K562 (cell line): ENCODE measurements at regions not wholly inside any gene's neighbourhood (a gene's known extent, or its start where the extent isn't known, plus 50 kb on each side); places are given as distances from the start of the nearest gene placed in this dataset.

Experiments
- ATAC-seq: fragments of 200-7000 bp; cut with Tn5 transposase; 3 replicates; pipeline ENCODE4 v1.9.1; 2020; ENCODE audit warnings: moderate library complexity
- BruUV-seq: library from RNA; stranded (reverse); fragments of 400-500 nt; replicated peaks from 2 replicates; lab custom pipeline; 2021; lab: Mats Ljungman, UMichigan
- CTCF ChIA-PET: fragments of 300-600 bp; formaldehyde crosslinking; extraction: SDS; loops from one replicate; lab custom pipeline; 2021; ENCODE audit warnings: low intra/inter-chr PET ratio; lab: Yijun Ruan, JAX
- POLR2A ChIA-PET: fragments of 300-600, 350-650 bp; sonication (Branson Sonifier 250); formaldehyde crosslinking; extraction: SDS; loops from one replicate; lab custom pipeline; 2021; ENCODE audit warnings: antibody characterized with exemption, inconsistent platforms; lab: Yijun Ruan, JAX
- DNase-seq, 4 experiments: peaks; one replicate each; pipeline versions ENCODE4 v3.0.0 to v3.0.0-alpha.2; 2011 to 2018; ENCODE audit warnings: low spot score in 3 of 4, mixed read lengths in 3 of 4; ENCODE audit errors: extremely low read depth in 1 of 4
- FAIRE-seq: peaks from 2 replicates; lab custom pipeline; 2011; peaks lifted over from hg19 to GRCh38; lab: Jason Lieb, UNC
- H2AFZ ChIP-seq: 2 replicates; pipeline ENCODE4 v1.6.0; 2011; ENCODE audit warnings: low read depth, low read length, control low read depth, inconsistent platforms
- H3K27ac ChIP-seq: fragments of 200-600 bp; 3 replicates; pipeline ENCODE4 v1.8.0; 2011; ENCODE audit warnings: low read depth, mild to moderate bottlenecking, control low read depth, inconsistent platforms, low read length, moderate library complexity, mixed read lengths; ENCODE audit errors: extremely low read depth
- H3K27me3 ChIP-seq, 2 experiments: fragments of 300-600 bp in 1 of 2; 2 replicates in 1 of 2; 3 replicates in 1 of 2; pipeline versions ENCODE4 v1.6.0 to v1.8.0; 2011; ENCODE audit warnings: inconsistent platforms in 2 of 2, low read length in 2 of 2, mild to moderate bottlenecking in 1 of 2, mixed read lengths in 1 of 2, moderate library complexity in 1 of 2; ENCODE audit not compliant: control insufficient read depth in 2 of 2, insufficient read depth in 2 of 2
- H3K36me3 ChIP-seq: fragments of 300-600 bp; 3 replicates; pipeline ENCODE4 v1.8.0; 2011; ENCODE audit warnings: mild to moderate bottlenecking, low read length, inconsistent platforms; ENCODE audit not compliant: control insufficient read depth, insufficient read depth
- H3K4me1 ChIP-seq, 2 experiments: fragments of 200-600 bp in 1 of 2; replicated peaks in 1 of 2; 2 replicates in 1 of 2; 3 replicates in 1 of 2; pipeline versions ENCODE4 v1.5.1 to v1.8.0; 2011; ENCODE audit warnings: inconsistent platforms in 2 of 2, low read length in 2 of 2, mild to moderate bottlenecking in 1 of 2, mixed read lengths in 1 of 2, moderate library complexity in 1 of 2; ENCODE audit not compliant: control insufficient read depth in 2 of 2, insufficient read depth in 2 of 2
- H3K4me2 ChIP-seq: 2 replicates; pipeline ENCODE4 v1.6.1; 2011; ENCODE audit warnings: low read length, control low read depth, inconsistent platforms, mixed read lengths; ENCODE audit not compliant: insufficient read depth
- H3K4me3 ChIP-seq: fragments of 200-600 bp; sonication (generic), shearing (Covaris generic); 2 replicates; pipeline ENCODE4 v1.5.1; 2016; ENCODE audit warnings: control low read depth, inconsistent platforms
- H3K79me2 ChIP-seq: fragments of 200-600 bp; 3 replicates; pipeline ENCODE4 v1.8.0; 2011; ENCODE audit warnings: low read length, inconsistent platforms; ENCODE audit not compliant: control insufficient read depth, insufficient read depth
- H3K9ac ChIP-seq, 2 experiments: 2 replicates each; pipeline versions ENCODE4 v1.6.0 to v1.6.1; 2011; ENCODE audit warnings: low read depth in 2 of 2, low read length in 2 of 2, control low read depth in 1 of 2, inconsistent platforms in 1 of 2, mild to moderate bottlenecking in 1 of 2, mixed read lengths in 1 of 2; ENCODE audit not compliant: insufficient read depth in 1 of 2
- H3K9me1 ChIP-seq: one replicate; pipeline ENCODE4 v1.6.0; 2011; ENCODE audit warnings: inconsistent platforms, mild to moderate bottlenecking, low read length, moderate library complexity; ENCODE audit not compliant: control insufficient read depth, insufficient read depth
- H3K9me3 ChIP-seq: replicated peaks from 2 replicates; pipeline ENCODE4 v1.5.1; 2011; ENCODE audit warnings: low read depth, low read length, inconsistent platforms; ENCODE audit not compliant: control insufficient read depth, insufficient read depth
- H4K20me1 ChIP-seq: replicated peaks from 2 replicates; pipeline ENCODE4 v1.6.1; 2011; ENCODE audit warnings: low read length, inconsistent platforms, mixed read lengths; ENCODE audit not compliant: control insufficient read depth, insufficient read depth
- CTCF ChIP-seq, 3 experiments: IDR thresholded peaks in 2 of 3; conservative IDR thresholded peaks in 1 of 3; 2 replicates each; pipeline ENCODE4 v1.5.1; 2011 to 2012; ENCODE audit warnings: low read length in 3 of 3, mild to moderate bottlenecking in 3 of 3, control low read depth in 2 of 3, improper control_type of control experiment in 1 of 3, inconsistent platforms in 1 of 3, low read depth in 1 of 3, mixed read lengths in 1 of 3, moderate library complexity in 1 of 3; ENCODE audit not compliant: insufficient read depth in 2 of 3
- MEIS2 ChIP-seq: fragments of 450-650 bp; IDR thresholded peaks from 2 replicates; pipeline ENCODE4 v1.6.1; 2014; ENCODE audit warnings: mild to moderate bottlenecking; ENCODE audit not compliant: partially characterized antibody
- NRF1 ChIP-seq, 2 experiments: fragments of 450-650 bp; IDR thresholded peaks in 1 of 2; conservative IDR thresholded peaks in 1 of 2; 2 replicates each; pipeline ENCODE4 v1.6.1; 2014; ENCODE audit warnings: mild to moderate bottlenecking in 2 of 2
- PBX2 ChIP-seq, 2 experiments: IDR thresholded peaks in 1 of 2; conservative IDR thresholded peaks in 1 of 2; 2 replicates each; pipeline ENCODE4 v1.6.1; 2016; ENCODE audit warnings: low read depth in 2 of 2, mild to moderate bottlenecking in 1 of 2, missing compliant biosample characterization in 1 of 2, missing genetic modification characterization in 1 of 2, moderate library complexity in 1 of 2
- PKNOX1 ChIP-seq: fragments of 450-650 bp; IDR thresholded peaks from 2 replicates; pipeline ENCODE4 v1.6.1; 2016
- SMC3 ChIP-seq: conservative IDR thresholded peaks from 2 replicates; pipeline ENCODE4 v1.6.1; 2011; ENCODE audit warnings: low read depth, low read length, improper control_type of control experiment; ENCODE audit not compliant: insufficient read depth
- WGBS: fragments of 100-300 bp; shearing (Covaris generic); methylation state at CpG from one replicate; pipeline ENCODE4 v1.1.6; 2016; ENCODE audit warnings: low coverage, mixed read lengths; ENCODE audit not compliant: insufficient coverage; ENCODE audit errors: missing lambda C conversion rate; 5-methylcytosine and 5-hydroxymethylcytosine counted together
- in situ Hi-C: fragments of 300-500 bp; cut with MboI; formaldehyde crosslinking; loops from 4 replicates; pipeline ENCODE4 v1.15.0; 2018; ENCODE audit warnings: inconsistent platforms, mixed read lengths
- intact Hi-C: fragments of 100-400 bp; cut with micrococcal nuclease; formaldehyde crosslinking; loops from 2 replicates; pipeline ENCODE4 v1.14.2; 2022

- TF ChIP-seq PBX2 (CRISPR knock-in tag; IDR thresholded peaks at IDR 0.05; ENCODE audit: low read depth), result no peak
- TF ChIP-seq PBX2 (tag; conservative IDR thresholded peaks at IDR 0.05; ENCODE audit: low read depth), result 0 out of 2 replicates have a peak, but pooled peaks have one; percentile 10
- peak in 1 of 3 experiments; percentile 13; a peak in 1 of 6 replicates for TF ChIP-seq CTCF (IDR thresholded peaks at IDR 0.05 in 2 of 3, conservative IDR thresholded peaks at IDR 0.05 in 1 of 3; ENCODE audit: insufficient read depth in 2 of 3, low read depth in 1 of 3, low read length in 3 of 3)
- TF ChIP-seq MEIS2, result peak; percentile 14
- TF ChIP-seq NRF1 (conservative IDR thresholded peaks at IDR 0.05 in 1 of 2, IDR thresholded peaks at IDR 0.05 in 1 of 2), result no peak
- TF ChIP-seq PKNOX1, result peak; percentile 19; the same call in 1 of the 2 replicates
- TF ChIP-seq SMC3, result no peak
- H3K27me3 ChIP-seq, result no peaks in the 10 kb centered on the region
- H3K9ac ChIP-seq, result no peak overlapping the region
- no peaks in the 10 kb centered on the region for H3K36me3 ChIP-seq
- H2AFZ ChIP-seq, result no peak overlapping the region
- intact Hi-C loops, result loop anchor here (10.0 kb wide), 1 partner anchor 625 kb away; no protein-coding TSS in a partner anchor
- H3K27ac ChIP-seq, result no peak overlapping the region
- 1% methylated on average over 5 of the region's 5 CpGs for WGBS
- no peaks in the 10 kb centered on the region for H4K20me1 ChIP-seq
- H3K4me2 ChIP-seq, result no peak overlapping the region
- CTCF ChIA-PET, result no interaction called here
- H3K4me1 ChIP-seq, result no peaks in the 10 kb centered on the region
- POLR2A ChIA-PET, result no interaction called here
- no peaks in the 10 kb centered on the region for H3K9me3 ChIP-seq
- no TSS peak for BruUV-seq
- ATAC-seq (peak; percentile 81), FAIRE-seq (peak; percentile 19), DNase-seq (peak in 2 of 4 experiments; percentile 6 to 25)
- H3K4me3 ChIP-seq, result no peak overlapping the region
- no peaks in the 10 kb centered on the region for H3K9me1 ChIP-seq
- H3K79me2 ChIP-seq, result no peaks in the 10 kb centered on the region
- in situ Hi-C loops, result no loop called here
Measured at GRCh38 chr13:78759704-78760103, 100.7 kb upstream of the OBI1 start.
